ENCODE measurements at regions not wholly inside any gene's neighbourhood (a gene's known extent, or its start where the extent isn't known, plus 50 kb on each side); places are given as distances from the start of the nearest gene placed in this dataset.

DNA sequence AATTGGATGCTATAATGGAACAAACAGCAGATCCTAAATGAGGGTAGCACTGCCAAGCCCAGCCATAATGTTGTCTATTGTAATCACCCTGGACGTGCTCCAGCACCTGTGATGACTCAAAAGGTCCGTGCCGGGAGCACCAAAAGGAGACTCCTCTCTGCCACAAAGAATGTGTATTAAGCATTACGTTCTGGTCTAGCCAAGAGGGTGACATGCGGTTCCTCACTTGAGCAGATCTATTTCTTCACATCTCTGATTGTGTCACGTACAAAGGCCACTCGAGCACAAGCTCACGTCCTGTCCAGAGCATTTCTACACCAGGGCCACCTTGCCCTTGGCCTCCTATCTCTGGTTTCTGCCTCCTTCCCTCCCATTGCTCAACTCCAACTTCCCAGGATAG lies 219.9 kb upstream of the IRS2 start:
- no peaks in the 10 kb centered on the region for H3K36me3 ChIP-seq
- no peak overlapping the region for H3K27ac ChIP-seq
- no peaks in the 10 kb centered on the region for H3K4me1 ChIP-seq
- TF ChIP-seq POLR2A (IDR thresholded peaks at IDR 0.05), result no peak
- TF ChIP-seq EP300 (IDR thresholded peaks at IDR 0.05; ENCODE audit: low read depth), result no peak
- TF ChIP-seq CTCF (IDR thresholded peaks at IDR 0.05), result no peak
- no peak for TF ChIP-seq POLR2AphosphoS5 (IDR thresholded peaks at IDR 0.05)
- in situ Hi-C loops (cut with MboI; ENCODE audit: low pct_ligation_motif_present in 1 of 4, low pct_unique_long_range_greater_than_20kb in 1 of 4, low sequenced_read_pairs in 3 of 4) (no loop called here), intact Hi-C loops (cut with DNase I; ENCODE audit: low total_unique reads) (no loop called here)
- 62 to 100% methylated on average over 3 to 8 of the region's 8 CpGs for WGBS, 2 donors (ENCODE audit: low coverage in 1 of 2)
- no peak overlapping the region for H3K4me3 ChIP-seq
- H3K27me3 ChIP-seq, result no peaks in the 10 kb centered on the region
- no peak for DNase-seq
- no peaks in the 10 kb centered on the region for H3K9me3 ChIP-seq

DNA sequence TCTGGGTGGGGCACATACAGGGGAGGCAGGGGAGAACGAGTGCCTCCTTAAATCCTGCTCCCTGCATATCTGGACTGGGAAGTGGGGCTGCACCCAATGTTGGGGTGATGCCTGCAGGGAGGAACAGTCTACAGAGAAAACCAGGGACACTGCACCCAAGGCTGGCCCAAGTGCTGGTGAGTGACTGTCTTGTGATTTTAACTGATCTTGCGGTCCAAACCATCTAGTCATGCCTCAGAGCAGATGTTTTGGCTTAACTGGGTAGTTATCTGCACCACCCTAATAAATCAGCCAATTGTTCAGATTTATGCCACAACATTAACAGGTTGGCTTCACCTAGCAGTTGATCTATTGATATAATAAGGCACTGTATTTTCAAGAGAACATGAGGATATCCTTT lies 219.2 kb upstream of the IRS2 start:
- DNase-seq, result no peak
- H3K4me1 ChIP-seq, result no peaks in the 10 kb centered on the region
- no peaks in the 10 kb centered on the region for H3K36me3 ChIP-seq
- no peak overlapping the region for H3K27ac ChIP-seq
- intact Hi-C loops (cut with DNase I; ENCODE audit: low total_unique reads) (no loop called here), in situ Hi-C loops (cut with MboI; ENCODE audit: low pct_ligation_motif_present in 1 of 4, low pct_unique_long_range_greater_than_20kb in 1 of 4, low sequenced_read_pairs in 3 of 4) (no loop called here)
- no peak overlapping the region for H3K4me3 ChIP-seq
- TF ChIP-seq EP300 (IDR thresholded peaks at IDR 0.05; ENCODE audit: low read depth) (no peak), POLR2AphosphoS5 (IDR thresholded peaks at IDR 0.05) (no peak), POLR2A (IDR thresholded peaks at IDR 0.05) (no peak), CTCF (IDR thresholded peaks at IDR 0.05) (no peak)
- no peaks in the 10 kb centered on the region for H3K9me3 ChIP-seq
- H3K27me3 ChIP-seq, result no peaks in the 10 kb centered on the region
- WGBS, 2 donors (ENCODE audit: low coverage in 1 of 2), result 75 to 81% methylated on average over 2 of the region's 2 CpGs

GRCh38 chr13:110004814-110005213 lies 218.4 kb upstream of the IRS2 start:
- no peaks in the 10 kb centered on the region for H3K9me3 ChIP-seq
- no peaks in the 10 kb centered on the region for H3K36me3 ChIP-seq
- 77% methylated on average over 2 of the region's 2 CpGs; no CpG with 5 or more reads in 1 of the 2 donors for WGBS, 2 donors (ENCODE audit: low coverage in 1 of 2)
- no peaks in the 10 kb centered on the region for H3K27me3 ChIP-seq
- intact Hi-C loops (cut with DNase I; ENCODE audit: low total_unique reads), result no loop called here
- no peak overlapping the region for H3K4me3 ChIP-seq
- in situ Hi-C loops (cut with MboI; ENCODE audit: low pct_ligation_motif_present in 1 of 4, low pct_unique_long_range_greater_than_20kb in 1 of 4, low sequenced_read_pairs in 3 of 4), result no loop called here
- TF ChIP-seq POLR2AphosphoS5 (IDR thresholded peaks at IDR 0.05) (no peak), EP300 (IDR thresholded peaks at IDR 0.05; ENCODE audit: low read depth) (no peak), POLR2A (IDR thresholded peaks at IDR 0.05) (no peak), CTCF (IDR thresholded peaks at IDR 0.05) (no peak)
- no peak overlapping the region for H3K27ac ChIP-seq
- no peak for DNase-seq
- H3K4me1 ChIP-seq, result no peaks in the 10 kb centered on the region

GRCh38 chr13:110001670-110002275 lies 215.4 kb upstream of the IRS2 start:
- TF ChIP-seq CTCF (IDR thresholded peaks at IDR 0.05) (no peak), POLR2A (IDR thresholded peaks at IDR 0.05) (no peak), EP300 (IDR thresholded peaks at IDR 0.05; ENCODE audit: low read depth) (no peak), POLR2AphosphoS5 (IDR thresholded peaks at IDR 0.05) (no peak)
- Histone ChIP-seq H3K9me3 (no peaks in the 10 kb centered on the region), H3K27ac (no peak overlapping the region), H3K27me3 (no peaks in the 10 kb centered on the region), H3K4me3 (no peak overlapping the region), H3K4me1 (no peaks in the 10 kb centered on the region), H3K36me3 (no peaks in the 10 kb centered on the region)
- no peak for DNase-seq
- WGBS, 2 donors (ENCODE audit: low coverage in 1 of 2), result 54 to 72% methylated on average over 3 to 7 of the region's 7 CpGs
- intact Hi-C loops (cut with DNase I; ENCODE audit: low total_unique reads), result no loop called here
- in situ Hi-C loops (cut with MboI; ENCODE audit: low pct_ligation_motif_present in 1 of 4, low pct_unique_long_range_greater_than_20kb in 1 of 4, low sequenced_read_pairs in 3 of 4), result no loop called here

Measured in transverse colon (tissue), 4 donors.